ENCODE measurements at regions not wholly inside any gene's neighbourhood (a gene's known extent, or its start where the extent isn't known, plus 50 kb on each side); places are given as distances from the start of the nearest gene placed in this dataset.

DNA sequence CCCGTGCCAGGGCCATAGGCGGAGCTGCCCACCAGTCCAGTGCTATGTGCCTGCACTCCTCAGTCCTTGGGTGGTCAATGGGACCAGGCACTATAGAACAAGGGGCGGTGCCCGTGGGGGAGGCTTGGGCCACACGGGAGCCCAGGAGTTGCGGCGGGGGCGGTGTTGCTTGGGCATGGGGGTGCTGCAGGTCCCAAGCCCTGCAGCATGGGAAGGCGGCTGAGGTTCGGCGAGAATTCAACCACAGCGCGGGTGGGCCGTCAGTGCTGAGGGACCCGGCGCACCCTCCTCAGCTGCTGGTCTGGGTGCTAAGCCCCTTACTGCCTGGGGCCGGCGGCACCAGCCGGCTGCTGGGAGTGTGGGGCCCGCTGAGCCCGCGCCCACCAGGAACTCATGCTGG is 242.2 kb upstream of the SGCG start:
- TF ChIP-seq POLR2A (IDR thresholded peaks at IDR 0.05) = no peak
- TF ChIP-seq, protein P1, sequence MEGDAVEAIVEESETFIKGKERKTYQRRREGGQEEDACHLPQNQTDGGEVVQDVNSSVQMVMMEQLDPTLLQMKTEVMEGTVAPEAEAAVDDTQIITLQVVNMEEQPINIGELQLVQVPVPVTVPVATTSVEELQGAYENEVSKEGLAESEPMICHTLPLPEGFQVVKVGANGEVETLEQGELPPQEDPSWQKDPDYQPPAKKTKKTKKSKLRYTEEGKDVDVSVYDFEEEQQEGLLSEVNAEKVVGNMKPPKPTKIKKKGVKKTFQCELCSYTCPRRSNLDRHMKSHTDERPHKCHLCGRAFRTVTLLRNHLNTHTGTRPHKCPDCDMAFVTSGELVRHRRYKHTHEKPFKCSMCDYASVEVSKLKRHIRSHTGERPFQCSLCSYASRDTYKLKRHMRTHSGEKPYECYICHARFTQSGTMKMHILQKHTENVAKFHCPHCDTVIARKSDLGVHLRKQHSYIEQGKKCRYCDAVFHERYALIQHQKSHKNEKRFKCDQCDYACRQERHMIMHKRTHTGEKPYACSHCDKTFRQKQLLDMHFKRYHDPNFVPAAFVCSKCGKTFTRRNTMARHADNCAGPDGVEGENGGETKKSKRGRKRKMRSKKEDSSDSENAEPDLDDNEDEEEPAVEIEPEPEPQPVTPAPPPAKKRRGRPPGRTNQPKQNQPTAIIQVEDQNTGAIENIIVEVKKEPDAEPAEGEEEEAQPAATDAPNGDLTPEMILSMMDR (IDR thresholded peaks at IDR 0.05) = no peak

Measured in lower leg skin (tissue), 3 donors.